Left ventricle myocardium superior (tissue), 1 donor: ENCODE measurements at regions not wholly inside any gene's neighbourhood (a gene's known extent, or its start where the extent isn't known, plus 50 kb on each side); places are given as distances from the start of the nearest gene placed in this dataset.
"Not testable (repeated sequence)": the region's sequence is repeated elsewhere in the genome, so short reads cannot be mapped to it uniquely, and the experiment has no call there.

ENCODE experiments used
- ATAC-seq: fragments of 200-7000 bp; cut with Tn5 transposase; one replicate; pipeline ENCODE4 v1.9.1; 2020; ENCODE audit warnings: mild to moderate bottlenecking, moderate library complexity
- DNase-seq: peaks from one replicate; pipeline ENCODE4 v3.0.0-alpha.2; 2020
- intact Hi-C: fragments of 100-400 bp; cut with micrococcal nuclease; formaldehyde crosslinking; loops from one replicate; pipeline ENCODE4 v1.11.0; 2022
- donor health status: DM: no; HTN: yes; CAD: no; lungs with severe emphysema.

DNA sequence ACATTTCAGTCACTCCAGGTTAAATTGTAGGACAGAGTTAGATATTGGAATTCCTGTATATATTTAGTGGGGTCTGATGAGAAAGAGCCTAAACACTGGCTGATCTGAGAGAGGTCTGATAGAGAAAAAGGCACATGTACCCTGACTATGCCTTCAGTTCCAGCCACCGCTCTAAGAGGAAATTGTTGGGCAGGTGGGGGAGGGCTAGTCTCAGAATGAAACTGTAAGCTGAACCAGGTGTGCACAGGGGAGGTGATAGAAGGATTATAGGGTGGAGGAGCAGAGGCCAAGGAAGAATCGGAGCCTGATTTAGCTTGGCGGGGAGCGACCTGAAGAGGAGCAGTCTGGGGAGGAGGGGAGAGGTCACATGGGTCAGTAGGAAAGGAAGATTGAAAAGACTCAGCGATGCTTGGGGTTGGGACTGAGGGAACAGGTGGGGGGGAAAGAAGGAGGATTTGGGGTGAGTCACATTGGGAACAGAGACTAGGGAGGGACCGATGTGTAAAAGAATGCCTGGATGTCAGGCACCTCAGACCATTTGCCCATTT, 74.3 kb upstream of the SIRPG start:
- DNase-seq, ATAC-seq, intact Hi-C loops: not testable (repeated sequence)

DNA sequence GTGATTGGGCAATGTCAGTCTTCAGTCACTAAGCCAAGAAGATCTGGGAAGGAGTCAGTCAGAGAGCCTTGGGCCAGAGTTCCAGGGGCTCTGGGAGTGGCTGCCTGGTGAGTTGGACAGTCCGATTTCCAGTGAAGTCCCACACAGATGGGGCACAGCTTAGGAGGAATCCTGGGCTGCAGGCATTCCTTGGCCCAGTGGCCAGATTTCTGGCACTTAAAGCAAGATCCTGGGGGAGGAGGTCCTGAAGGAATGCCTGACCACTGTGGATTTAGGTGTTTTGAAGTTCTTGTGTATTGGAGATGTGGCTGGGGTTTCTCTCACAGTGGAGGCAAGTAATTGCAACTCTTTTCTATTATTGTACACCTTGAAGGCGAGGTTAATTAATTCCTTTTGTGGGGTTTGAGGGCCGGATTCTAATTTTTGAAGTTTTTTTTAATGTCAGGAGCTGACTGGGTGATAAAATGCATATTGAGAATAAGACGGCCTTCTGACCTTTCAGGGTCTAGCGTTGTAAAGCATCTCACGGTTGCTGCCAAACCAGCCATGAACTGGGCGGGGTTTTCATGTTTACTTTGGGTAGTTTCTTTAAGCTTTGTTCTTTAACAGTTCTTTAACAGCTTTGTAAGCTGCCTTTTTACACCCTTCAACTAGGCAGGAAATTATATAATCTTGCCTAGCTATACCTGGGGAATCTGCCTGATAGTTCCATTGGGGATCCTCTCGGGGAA, 73.6 kb upstream of the SIRPG start:
- intact Hi-C loops, ATAC-seq, DNase-seq: not testable (repeated sequence)

DNA sequence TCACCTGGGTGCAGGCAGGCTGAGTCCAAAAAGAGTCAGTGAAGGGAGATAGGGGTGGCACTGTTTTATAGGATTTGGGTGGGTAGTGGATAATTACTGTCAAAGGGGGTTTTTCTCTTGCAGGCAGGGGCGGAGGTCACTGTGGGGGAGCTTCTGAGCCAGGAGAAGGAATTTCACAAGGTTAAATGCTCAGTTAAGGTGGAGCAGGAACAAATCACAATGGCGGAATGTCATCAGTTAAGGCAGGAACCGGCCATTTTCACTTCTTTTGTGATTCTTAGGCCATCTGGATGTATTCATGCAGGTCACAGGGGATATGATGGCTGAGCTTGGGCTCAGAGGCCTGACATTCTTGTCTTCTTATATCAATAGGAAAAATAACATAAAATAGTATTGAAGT, 69.7 kb upstream of the SIRPG start:
- intact Hi-C loops, DNase-seq, ATAC-seq: not testable (repeated sequence)

DNA sequence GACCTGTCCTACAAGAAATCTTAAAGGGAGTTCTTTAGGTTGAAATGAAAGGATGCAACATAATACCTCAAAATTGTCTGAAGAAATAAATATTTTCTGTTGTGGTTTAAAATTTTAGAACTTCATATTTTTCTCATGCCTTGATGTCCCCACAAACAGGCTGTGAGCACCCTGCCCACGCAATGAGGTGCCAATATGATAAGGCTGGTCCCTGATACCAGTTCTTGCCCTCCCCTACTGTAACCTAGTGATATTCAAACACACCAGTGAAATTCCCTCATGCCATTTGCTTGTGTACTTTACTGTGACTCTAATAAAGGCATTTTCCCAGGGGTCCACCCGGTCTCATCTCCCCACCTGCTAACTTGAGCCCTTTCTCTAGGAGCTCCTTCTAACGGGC, 67.3 kb upstream of the SIRPG start:
- ATAC-seq (no peak), DNase-seq (no peak)
- intact Hi-C loops = no loop called here

DNA sequence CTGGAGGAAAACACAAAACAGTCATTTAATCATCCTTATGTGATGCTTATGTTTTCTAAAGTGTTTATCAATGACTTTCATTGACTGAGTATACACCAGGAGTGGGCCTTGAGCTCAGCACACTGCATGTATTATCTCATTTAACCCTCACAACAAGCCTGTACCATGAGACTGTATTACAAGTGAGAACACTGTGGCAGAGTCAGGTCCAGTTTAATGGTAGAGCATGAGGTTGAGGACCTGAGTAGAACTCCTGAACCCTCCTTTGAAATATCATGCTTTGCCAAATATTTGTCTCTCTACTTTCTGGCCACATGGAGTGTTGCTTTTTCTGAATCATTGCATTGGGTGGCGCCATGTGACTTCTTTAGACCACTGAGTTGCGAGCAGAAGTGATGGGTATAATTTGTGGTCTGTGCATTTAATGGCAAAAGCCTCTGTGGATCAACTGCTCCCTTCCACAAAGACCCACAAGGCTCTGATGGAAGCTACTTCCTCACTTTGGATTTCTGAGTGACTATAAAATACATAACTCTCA, 65.0 kb upstream of the SIRPG start:
- intact Hi-C loops = no loop called here
- no peak for ATAC-seq
- no peak for DNase-seq

DNA sequence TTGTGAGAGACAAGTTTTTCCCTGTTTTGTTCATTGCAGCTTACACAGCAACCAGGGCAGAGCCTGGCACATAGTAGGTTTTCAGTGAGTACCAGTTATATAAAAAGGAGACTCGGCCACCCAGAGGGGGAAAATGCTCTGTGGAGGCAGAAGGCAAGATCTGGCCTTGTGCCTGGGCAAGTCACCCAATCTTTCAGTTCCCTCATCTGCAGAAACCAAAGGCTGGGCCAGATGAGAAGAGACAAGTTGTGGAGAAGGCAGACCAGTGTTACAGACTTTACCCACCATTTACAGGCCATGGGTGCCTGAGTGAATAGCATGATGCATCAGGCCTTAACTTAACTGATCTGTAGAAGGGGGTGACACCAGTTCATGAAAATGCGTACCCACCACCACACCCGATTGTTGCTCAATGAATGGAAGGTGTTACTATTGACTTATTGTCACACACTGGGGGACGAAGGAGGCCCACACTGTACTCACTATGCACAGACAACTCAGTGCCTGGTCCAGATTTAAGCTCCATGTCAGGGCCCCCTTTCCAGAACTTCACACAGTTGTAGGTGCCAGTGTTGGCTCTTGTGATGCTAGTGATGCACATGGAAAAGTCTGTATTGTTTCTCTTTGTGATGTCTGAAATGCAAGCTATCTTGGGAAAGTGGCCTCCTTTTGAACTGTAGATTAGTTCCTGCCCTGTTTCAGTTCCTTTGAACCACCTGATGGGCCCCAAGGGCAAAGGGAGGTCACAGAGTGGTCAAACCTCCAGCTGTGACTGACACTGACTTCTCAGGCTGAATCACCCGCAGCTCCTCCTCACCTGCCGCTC, 64.3 kb upstream of the SIRPG start:
- ATAC-seq = no peak
- intact Hi-C loops = no loop called here

DNA sequence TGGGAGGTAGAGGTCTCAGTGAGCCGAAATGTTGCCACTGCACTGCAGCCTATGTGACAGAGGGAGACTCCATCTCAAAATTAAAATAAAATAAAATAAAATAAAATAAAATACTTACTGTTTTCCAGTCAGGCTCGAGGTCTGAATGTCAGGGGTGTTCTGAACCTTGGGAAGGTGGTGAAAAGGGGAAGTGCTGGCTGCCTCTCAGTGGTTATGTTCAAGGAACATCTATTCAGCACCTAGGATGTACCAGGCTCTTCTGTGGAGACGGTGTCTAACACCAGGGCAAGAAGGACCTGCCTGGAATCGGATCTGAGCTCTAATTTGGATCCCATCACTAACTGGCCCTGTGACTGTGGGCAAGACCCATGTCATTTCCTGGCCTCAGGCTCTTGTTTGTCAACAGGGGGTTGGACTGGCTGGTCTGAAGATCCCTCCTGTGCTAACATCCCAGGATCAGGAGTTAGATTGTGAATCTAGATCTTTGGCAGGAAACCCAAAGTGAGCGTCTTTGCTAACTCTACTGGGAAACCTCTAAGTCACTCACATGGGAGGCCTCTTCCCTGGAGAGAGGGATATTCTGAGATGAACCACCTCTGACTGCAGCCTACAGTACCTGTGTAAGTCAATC, 63.4 kb upstream of the SIRPG start:
- intact Hi-C loops = no loop called here
- DNase-seq (no peak), ATAC-seq (no peak)

More for the DNA sequence above, 64.3 kb upstream of the SIRPG start:
- no peak for DNase-seq

DNA sequence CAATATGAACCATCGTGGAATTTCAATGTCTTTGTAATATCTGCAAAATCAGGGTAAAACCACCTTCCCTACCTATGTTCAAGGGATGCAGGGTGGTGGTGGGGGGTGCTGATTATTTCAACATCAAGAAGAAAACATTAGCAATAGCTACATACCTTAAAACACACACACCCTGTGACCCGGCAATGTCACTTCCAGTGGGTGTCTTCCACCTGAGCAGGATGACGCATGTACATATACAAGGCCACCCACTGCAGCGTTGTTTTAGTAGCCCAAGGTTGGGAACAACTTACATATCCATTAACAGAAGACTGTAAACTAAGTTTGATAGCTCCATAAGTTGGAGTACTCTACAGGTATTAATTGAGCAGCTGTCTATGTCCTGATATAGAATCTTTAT, 62.6 kb upstream of the SIRPG start:
- DNase-seq = no peak
- ATAC-seq = no peak
- intact Hi-C loops = no loop called here

DNA sequence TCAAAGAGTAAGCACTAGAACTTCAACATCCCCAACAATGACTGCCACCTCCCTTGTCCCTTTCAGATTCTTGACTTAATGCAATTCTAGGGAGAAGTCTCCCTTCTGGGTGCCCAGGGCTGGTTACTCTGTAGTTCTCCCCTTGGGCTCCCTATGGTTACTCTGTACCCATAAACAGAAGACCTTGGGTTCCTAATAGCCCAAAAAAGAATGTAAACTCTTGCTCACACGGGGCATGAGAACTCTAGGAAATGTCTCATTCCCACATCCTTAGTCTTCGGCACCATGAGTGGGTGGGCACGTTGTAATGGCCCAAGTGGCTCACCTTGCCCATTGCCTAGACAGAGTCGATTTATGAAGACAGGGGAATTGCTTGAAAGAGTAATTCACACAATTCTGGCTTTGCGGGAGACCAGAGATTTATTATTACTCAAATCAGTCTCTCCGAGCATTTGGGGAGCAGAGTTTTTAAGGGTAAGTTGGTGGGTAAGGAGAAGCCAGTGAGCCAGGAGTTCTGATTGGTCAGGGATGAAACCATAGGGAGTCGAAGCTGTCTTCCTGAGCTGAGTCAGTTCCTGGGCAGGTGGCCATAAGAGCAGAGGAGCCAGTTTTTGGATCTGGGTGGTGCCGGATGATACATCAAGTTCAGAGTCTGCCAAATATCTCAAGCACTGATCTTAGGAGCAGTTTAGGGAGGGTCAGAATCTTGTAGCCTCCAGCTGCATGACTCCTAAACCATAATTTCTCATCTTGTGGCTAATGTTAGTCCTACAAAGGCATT, 61.2 kb upstream of the SIRPG start:
- no peak for ATAC-seq
- no peak for DNase-seq
- intact Hi-C loops = no loop called here

DNA sequence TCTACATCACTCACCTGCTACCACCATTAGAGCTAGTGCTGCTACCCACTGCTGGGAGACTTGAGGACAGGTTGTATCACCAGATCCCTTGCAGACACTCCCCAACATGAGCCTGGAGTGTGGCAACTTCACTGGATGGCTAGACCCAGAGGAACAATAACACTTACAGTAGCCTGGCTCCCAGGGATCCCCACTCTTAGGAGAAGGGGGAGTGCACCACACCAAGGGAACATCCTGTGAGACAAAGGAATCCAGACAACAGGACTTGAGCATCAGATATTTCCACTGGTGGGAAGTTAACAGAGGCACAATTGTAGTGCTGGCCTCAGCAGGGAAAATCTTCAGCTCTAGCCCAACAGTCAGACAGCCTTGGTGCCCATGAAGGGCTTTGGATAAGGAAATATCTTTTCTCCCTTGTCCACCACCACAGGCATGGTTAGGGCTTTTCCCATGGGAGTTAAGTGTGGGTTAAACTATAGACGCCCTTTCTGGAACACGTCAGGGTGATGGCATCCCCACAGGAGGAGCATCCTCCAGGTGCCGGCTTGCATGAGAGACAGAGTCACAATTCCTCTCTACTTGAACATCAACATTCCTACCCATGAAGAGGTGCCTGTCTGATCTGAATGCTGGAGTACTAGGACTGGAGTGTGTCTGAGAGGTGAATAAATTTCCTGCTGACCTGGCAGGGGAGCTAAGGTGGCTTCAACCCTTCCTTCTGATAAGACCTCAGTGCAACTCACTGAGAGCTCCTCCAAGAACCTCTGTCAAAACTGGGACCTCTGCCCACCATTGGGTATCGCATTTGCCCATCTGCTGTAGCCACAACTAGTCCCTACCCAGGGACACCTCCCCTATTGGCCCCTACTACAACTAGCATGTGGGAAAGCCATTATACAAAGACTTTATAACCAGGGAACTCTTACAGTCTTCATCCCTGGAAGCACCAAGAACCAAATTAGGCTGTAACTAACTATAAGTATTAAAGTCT, 55.4 kb upstream of the SIRPG start:
- intact Hi-C loops = no loop called here
- no peak for ATAC-seq
- no peak for DNase-seq

DNA sequence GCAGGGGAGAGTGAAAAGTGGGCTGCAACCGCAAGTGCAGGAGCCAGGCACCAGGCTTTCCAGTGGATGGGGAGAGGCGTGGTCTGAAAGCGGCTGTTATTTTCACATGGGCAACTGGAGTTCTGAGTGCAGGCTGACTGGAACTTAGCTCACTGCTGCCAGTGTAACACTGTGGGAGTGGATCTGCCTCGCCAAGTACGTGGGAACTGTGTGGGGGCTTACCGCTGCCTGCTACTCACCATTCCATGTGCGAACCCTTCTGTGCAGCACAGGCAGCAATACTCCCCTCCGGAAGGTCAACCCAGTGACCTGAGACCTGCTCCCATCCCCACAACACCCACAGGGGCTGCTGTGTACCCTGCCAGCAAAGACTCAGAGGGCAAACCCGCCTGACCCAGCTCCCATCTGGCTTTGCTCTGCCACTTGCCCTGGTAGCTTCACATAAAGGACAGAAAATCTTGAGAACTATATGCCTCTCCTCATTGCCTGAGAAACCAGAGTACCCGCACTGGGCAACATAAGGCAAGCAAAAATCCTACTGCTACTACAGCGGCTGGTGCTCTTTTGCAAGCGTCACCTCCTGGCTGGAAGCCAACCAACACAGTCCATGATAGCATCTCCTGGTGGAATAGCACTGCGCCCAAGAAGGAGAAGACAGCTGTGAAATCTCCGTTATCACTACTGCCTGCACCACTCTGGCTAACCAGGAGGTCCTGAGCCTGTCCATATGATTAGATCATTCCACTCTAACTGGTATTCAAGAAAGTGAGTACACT, 54.4 kb upstream of the SIRPG start:
- intact Hi-C loops = no loop called here
- DNase-seq (no peak), ATAC-seq (no peak)

DNA sequence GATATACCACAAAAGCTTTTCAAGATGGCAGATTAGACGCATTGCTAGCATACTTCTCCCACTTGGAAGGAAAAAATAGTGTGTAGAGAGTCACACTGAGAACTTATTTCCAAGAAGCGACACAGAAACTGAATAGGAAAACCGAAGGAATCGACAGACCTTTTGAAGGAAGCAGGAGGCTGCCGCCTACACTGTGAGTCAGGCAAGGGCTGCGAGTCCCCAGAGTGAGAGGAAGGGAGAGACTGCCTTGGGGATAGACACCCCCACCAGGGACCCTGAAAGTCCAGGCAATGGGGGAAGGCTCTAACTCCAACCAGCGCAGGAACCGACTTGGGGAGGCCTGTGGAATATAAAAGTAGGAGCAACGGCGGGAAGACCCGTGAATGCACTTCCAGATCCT, 53.7 kb upstream of the SIRPG start:
- no peak for ATAC-seq
- DNase-seq = no peak
- intact Hi-C loops = no loop called here

DNA sequence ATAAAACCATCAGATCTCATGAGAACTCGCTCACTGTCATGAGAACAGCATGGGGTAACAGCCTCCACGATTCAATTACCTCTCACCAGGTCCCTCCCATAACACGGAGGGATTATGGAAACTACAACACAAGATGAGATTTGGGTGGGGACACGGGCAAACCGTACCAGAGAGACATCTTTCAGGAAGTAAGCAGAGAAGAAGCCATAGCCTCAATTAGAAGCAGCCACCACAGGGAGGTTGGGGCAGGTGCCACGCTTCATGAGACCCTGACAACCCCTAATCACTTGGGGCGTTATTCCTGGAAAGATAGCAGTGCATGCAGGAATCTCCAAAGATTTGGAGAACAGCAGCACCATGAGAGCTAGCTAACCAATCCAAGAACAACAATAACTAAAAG, 52.9 kb upstream of the SIRPG start:
- intact Hi-C loops = no loop called here
- DNase-seq (no peak), ATAC-seq (no peak)

DNA sequence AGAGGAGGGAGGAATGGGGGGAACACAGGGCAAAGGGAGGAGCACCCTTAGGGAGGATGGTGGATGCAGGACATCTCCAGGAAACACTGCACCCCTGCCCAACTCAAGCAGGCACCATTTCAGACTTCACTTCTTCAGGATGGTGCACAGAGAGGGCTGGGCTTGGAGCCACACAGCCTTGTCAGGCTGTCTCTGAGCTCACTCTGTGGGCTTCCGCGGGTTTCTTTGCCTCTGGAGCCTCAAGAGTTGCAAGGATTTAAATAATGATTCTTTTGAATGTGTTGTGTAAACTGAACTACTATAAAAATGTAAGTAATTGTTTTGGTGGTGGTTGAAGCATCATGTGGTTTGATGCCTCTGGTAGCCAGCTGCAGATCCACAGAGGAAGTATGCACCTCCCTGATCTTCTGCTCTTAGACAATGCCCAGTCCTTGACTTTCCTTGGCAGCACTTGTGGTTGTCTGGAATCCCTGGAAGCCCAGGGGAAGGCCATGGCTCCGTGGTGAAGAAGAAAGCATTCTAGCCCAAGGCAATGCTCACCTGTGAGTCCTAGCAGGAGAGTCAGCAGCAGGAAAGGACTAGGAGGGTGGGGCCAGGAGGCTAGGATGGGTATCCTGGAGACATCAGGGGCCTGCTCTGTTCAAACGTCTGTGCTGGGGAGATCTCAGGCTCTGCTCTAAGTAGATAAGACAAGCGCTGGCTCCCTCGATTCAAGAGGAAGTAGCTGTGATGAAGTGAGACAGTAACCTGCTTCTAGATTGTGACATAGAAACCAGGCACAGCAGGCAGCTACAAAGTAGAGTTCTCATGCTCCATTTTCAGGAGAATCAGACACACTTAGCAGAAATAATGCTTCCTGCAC, 50.2 kb upstream of the SIRPG start:
- DNase-seq = no peak
- intact Hi-C loops = no loop called here
- ATAC-seq = no peak
